BE2C (cell line): ENCODE measurements at regions not wholly inside any gene's neighbourhood (a gene's known extent, or its start where the extent isn't known, plus 50 kb on each side); places are given as distances from the start of the nearest gene placed in this dataset.
A peak's percentile ranks its signal among the peaks of the same experiment; 100 is the strongest.

Experiments used
- DNase-seq: peaks from one replicate; pipeline ENCODE4 v3.0.0-alpha.2; 2020
- H3K27me3 ChIP-seq: fragments of 250-450 bp; sonication (Bioruptor Pico); 2 replicates; pipeline ENCODE4 v1.5.1; 2020; ENCODE audit warnings: mild to moderate bottlenecking
- H3K36me3 ChIP-seq: fragments of 250-450 bp; sonication (Bioruptor Pico); 2 replicates; pipeline ENCODE4 v1.5.1; 2020; ENCODE audit warnings: mild to moderate bottlenecking
- H3K4me1 ChIP-seq: fragments of 250-450 bp; sonication (Bioruptor Pico); 2 replicates; pipeline ENCODE4 v1.5.1; 2020
- H3K4me3 ChIP-seq: 2 replicates; pipeline ENCODE4 v1.5.1; 2011; ENCODE audit warnings: low read depth, low read length
- H3K9me3 ChIP-seq: fragments of 250-450 bp; sonication (Bioruptor Pico); 2 replicates; pipeline ENCODE4 v1.5.1; 2020
- TF ChIP-seq, protein P1 (sequence below): IDR thresholded peaks from 2 replicates; pipeline ENCODE4 v1.5.1; 2012; ENCODE audit warnings: mild to moderate bottlenecking, low read depth, low read length

DNA sequence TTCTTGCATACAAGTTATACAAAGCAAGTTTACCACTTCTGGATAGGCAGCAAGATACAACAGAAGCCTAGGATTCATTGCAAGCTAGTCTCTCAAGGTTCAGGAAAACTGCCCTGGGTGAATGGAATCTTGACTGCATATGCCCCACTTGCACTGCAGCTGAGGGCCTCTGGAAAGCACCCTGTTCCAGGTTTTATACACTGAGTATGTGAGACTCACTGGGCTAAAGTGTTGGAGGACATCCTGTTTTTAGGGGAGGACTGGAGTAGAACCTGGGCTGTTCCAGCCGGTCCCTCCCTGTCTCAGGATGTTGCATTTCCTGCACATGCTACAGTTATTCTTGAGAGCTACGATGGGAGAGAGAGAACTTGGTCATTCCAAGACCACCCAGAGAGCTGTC is 168.5 kb upstream of the NUDT6 start:
- Histone ChIP-seq H3K27me3 (no peaks in the 10 kb centered on the region), H3K4me1 (no peaks in the 10 kb centered on the region; the same call in 1 of the 2 replicates), H3K4me3 (no peak overlapping the region), H3K36me3 (no peaks in the 10 kb centered on the region; the same call in 1 of the 2 replicates), H3K9me3 (no peaks in the 10 kb centered on the region)
- DNase-seq = no peak
- TF ChIP-seq, protein P1, sequence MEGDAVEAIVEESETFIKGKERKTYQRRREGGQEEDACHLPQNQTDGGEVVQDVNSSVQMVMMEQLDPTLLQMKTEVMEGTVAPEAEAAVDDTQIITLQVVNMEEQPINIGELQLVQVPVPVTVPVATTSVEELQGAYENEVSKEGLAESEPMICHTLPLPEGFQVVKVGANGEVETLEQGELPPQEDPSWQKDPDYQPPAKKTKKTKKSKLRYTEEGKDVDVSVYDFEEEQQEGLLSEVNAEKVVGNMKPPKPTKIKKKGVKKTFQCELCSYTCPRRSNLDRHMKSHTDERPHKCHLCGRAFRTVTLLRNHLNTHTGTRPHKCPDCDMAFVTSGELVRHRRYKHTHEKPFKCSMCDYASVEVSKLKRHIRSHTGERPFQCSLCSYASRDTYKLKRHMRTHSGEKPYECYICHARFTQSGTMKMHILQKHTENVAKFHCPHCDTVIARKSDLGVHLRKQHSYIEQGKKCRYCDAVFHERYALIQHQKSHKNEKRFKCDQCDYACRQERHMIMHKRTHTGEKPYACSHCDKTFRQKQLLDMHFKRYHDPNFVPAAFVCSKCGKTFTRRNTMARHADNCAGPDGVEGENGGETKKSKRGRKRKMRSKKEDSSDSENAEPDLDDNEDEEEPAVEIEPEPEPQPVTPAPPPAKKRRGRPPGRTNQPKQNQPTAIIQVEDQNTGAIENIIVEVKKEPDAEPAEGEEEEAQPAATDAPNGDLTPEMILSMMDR = no peak

DNA sequence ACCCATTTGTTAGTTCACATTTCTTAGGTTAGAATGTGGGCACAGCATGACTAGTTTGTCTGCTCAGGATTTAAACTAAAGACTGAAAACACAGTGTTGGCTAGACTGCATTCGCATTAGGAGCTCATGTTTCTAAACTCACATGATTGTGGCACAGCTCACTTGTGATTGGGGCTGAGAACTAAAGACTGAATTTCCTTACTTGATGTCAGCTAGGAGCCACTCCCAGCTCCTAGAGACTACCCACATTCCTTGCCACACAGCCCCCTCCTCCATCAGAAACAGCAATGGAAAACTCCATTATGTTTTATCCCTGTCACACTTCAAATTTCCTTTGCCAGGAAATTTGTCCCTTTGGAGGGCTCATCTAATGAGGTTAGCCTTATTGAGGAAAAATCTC is 170.2 kb upstream of the NUDT6 start:
- Histone ChIP-seq H3K27me3 (no peaks in the 10 kb centered on the region), H3K36me3 (no peaks in the 10 kb centered on the region; the same call in 1 of the 2 replicates), H3K4me3 (no peak overlapping the region), H3K9me3 (no peaks in the 10 kb centered on the region), H3K4me1 (no peaks in the 10 kb centered on the region; the same call in 1 of the 2 replicates)
- DNase-seq = no peak
- TF ChIP-seq, protein P1 = no peak

DNA sequence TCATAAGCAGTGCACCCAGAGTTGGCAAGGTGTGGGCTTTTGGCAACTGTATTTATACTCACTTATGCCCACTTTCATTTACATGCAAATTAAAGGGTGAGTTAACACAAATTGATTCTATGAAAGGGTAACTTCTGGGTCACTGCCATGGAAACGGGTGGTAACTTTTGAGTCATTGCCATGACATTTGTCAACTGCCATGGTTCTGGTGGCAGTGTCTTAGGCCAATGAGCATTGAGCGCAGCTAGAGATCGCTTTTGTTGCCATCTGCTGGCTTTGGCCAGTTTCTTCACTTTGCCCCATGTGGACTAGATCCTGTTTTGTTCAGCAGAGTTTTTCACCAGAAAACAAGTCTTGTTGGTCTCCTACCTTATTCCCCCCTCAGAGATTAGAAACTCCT is 170.8 kb upstream of the NUDT6 start:
- TF ChIP-seq, protein P1 = no peak
- Histone ChIP-seq H3K27me3 (no peaks in the 10 kb centered on the region), H3K36me3 (no peaks in the 10 kb centered on the region; the same call in 1 of the 2 replicates), H3K4me3 (no peak overlapping the region), H3K9me3 (no peaks in the 10 kb centered on the region), H3K4me1 (no peaks in the 10 kb centered on the region; the same call in 1 of the 2 replicates)
- no peak for DNase-seq

DNA sequence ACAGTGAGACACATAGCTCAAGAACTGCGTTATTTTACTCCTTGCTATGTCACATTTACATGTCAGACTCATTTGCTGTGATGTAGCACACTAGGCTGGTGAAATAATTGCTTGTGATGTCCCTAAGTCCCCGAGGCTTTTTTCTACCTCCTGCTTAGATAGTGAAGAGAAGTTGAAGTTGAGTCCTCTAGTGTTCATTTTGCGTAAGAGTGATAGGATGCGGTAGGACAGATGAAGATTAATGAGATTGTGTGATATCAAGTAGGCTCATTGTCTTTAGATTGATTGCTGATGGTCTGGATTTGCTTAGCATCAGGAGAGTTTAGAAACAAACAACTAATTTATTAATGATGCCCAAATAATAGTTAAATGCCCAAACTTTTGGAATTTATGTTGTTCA is 173.6 kb upstream of the NUDT6 start:
- H3K36me3 ChIP-seq = no peaks in the 10 kb centered on the region; the same call in 1 of the 2 replicates
- no peaks in the 10 kb centered on the region for H3K27me3 ChIP-seq
- TF ChIP-seq, protein P1 = peak; percentile 62
- DNase-seq = no peak
- no peaks in the 10 kb centered on the region for H3K9me3 ChIP-seq
- H3K4me1 ChIP-seq = no peaks in the 10 kb centered on the region; the same call in 1 of the 2 replicates
- H3K4me3 ChIP-seq = no peak overlapping the region

- TF ChIP-seq, protein P1 = peak; percentile 71
- DNase-seq = no peak
- H3K9me3 ChIP-seq = no peaks in the 10 kb centered on the region
Measured at GRCh38 chr4:123102897-123103471, 180.6 kb upstream of the NUDT6 start.

DNA sequence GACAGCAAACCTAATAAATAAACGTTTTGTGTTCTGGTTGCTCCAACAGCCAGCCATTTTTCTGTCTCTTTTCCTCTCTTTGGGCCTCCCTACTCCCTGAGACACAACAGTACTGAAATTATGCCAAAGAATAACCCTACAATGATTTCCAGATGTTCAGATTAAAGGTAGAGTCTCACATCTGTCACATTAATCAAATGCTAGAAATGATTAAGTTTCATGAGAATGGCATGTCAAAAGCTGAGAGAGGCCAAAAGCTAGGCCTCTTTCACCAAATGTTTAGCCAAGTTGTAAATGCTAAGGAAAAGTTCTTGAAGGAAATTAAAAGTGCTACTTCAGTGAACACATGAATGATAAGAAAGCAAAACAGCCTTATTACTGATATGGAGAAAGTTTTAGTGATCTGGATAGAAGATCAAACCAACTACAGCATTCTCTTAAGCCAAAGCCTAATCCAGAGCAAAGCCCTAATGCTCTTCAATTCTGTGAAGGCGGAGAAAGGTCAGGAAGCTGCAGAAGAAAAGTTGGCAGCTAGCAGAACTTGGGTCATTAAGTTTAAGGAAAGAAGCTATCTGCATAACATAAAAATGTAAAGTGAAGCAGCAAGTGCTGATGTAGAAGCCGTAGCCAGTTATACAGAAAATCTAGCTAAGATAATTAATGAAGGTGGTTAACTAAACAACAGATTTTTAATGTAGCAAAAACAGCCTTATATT is 182.1 kb upstream of the NUDT6 start:
- no peaks in the 10 kb centered on the region for H3K9me3 ChIP-seq
- H3K4me3 ChIP-seq = no peak overlapping the region
- H3K4me1 ChIP-seq = no peaks in the 10 kb centered on the region; the same call in 1 of the 2 replicates
- TF ChIP-seq, protein P1 = no peak
- no peaks in the 10 kb centered on the region for H3K27me3 ChIP-seq
- no peaks in the 10 kb centered on the region for H3K36me3 ChIP-seq
- DNase-seq = no peak

More at GRCh38 chr4:123102897-123103471, 180.6 kb upstream of the NUDT6 start:
- Histone ChIP-seq H3K4me1 (no peaks in the 10 kb centered on the region), H3K36me3 (no peaks in the 10 kb centered on the region), H3K27me3 (no peaks in the 10 kb centered on the region), H3K4me3 (no peak overlapping the region)
